AG04449 (cell line): ENCODE measurements at regions not wholly inside any gene's neighbourhood (a gene's known extent, or its start where the extent isn't known, plus 50 kb on each side); places are given as distances from the start of the nearest gene placed in this dataset.

Source experiments
- CTCF ChIA-PET: fragments of 350-600 bp; formaldehyde crosslinking; extraction: SDS; loops from one replicate; lab custom pipeline; 2021; ENCODE audit warnings: antibody characterized with exemption; lab: Yijun Ruan, JAX
- POLR2A ChIA-PET: fragments of 400-600, 350-600 bp; formaldehyde crosslinking; extraction: SDS; loops from one replicate; lab custom pipeline; 2020; ENCODE audit warnings: antibody characterized with exemption, inconsistent platforms; lab: Yijun Ruan, JAX
- DNase-seq: peaks from one replicate; pipeline ENCODE4 v3.0.0-alpha.2; 2010; ENCODE audit warnings: low read depth, low spot score
- H3K4me3 ChIP-seq: 2 replicates; pipeline ENCODE4 v1.5.1; 2011; ENCODE audit warnings: low read depth, mild to moderate bottlenecking, control low read depth, low read length
- TF ChIP-seq, protein P1 (sequence below): IDR thresholded peaks from one replicate; pipeline ENCODE4 v1.5.1; 2011; ENCODE audit warnings: mild to moderate bottlenecking, moderate library complexity, low read length, control low read depth, inconsistent platforms; ENCODE audit not compliant: insufficient read depth; ENCODE audit errors: missing control alignments

- ChIA-PET CTCF (no interaction called here), POLR2A (no interaction called here)
- H3K4me3 ChIP-seq, result no peak overlapping the region
- no peak for DNase-seq
- TF ChIP-seq, protein P1, sequence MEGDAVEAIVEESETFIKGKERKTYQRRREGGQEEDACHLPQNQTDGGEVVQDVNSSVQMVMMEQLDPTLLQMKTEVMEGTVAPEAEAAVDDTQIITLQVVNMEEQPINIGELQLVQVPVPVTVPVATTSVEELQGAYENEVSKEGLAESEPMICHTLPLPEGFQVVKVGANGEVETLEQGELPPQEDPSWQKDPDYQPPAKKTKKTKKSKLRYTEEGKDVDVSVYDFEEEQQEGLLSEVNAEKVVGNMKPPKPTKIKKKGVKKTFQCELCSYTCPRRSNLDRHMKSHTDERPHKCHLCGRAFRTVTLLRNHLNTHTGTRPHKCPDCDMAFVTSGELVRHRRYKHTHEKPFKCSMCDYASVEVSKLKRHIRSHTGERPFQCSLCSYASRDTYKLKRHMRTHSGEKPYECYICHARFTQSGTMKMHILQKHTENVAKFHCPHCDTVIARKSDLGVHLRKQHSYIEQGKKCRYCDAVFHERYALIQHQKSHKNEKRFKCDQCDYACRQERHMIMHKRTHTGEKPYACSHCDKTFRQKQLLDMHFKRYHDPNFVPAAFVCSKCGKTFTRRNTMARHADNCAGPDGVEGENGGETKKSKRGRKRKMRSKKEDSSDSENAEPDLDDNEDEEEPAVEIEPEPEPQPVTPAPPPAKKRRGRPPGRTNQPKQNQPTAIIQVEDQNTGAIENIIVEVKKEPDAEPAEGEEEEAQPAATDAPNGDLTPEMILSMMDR, result no peak
Measured at GRCh38 chr15:94791008-94791407, 559.6 kb downstream of the MCTP2 start.

- ChIA-PET POLR2A (no interaction called here), CTCF (no interaction called here)
- DNase-seq, result no peak
- H3K4me3 ChIP-seq, result no peak overlapping the region
- TF ChIP-seq, protein P1, result no peak
Measured at GRCh38 chr15:94791510-94791909, 560.1 kb downstream of the MCTP2 start.

- no peak for DNase-seq
- TF ChIP-seq, protein P1, result no peak
- no peak overlapping the region for H3K4me3 ChIP-seq
- ChIA-PET POLR2A (no interaction called here), CTCF (no interaction called here)
Measured at GRCh38 chr15:94792196-94792595, 560.8 kb downstream of the MCTP2 start.

- no peak overlapping the region for H3K4me3 ChIP-seq
- TF ChIP-seq, protein P1, result no peak
- ChIA-PET POLR2A (no interaction called here), CTCF (no interaction called here)
- no peak for DNase-seq
Measured at GRCh38 chr15:94793207-94793606, 561.8 kb downstream of the MCTP2 start.

DNA sequence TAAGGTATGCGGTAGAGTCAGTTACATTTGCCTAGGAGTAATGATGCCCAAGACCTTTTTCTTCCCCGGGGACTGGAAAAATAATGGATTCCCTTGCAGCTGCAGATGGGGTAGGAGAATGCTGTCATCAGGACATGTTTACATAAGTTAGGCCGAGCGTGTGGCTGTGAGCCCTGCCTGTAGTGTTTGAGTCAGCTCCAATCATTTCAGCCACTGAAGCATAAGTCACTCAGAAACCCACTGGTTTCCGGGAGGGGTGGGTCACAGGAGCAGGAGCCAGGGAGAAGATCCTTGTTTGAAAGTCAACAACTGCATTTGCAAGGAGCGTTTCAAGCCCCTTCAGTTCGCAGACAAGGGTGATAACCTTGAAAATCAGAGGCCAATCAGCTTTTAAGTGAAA lies 562.3 kb downstream of the MCTP2 start:
- CTCF ChIA-PET, result no interaction called here
- no peak for DNase-seq
- POLR2A ChIA-PET, result no interaction called here

GRCh38 chr15:94804613-94805012 lies 573.3 kb downstream of the MCTP2 start:
- CTCF ChIA-PET, result no interaction called here
- POLR2A ChIA-PET, result no interaction called here
- TF ChIP-seq, protein P1, result no peak
- no peak for DNase-seq
- H3K4me3 ChIP-seq, result no peak overlapping the region

More for the DNA sequence above, 562.3 kb downstream of the MCTP2 start:
- TF ChIP-seq, protein P1, result no peak
- no peak overlapping the region for H3K4me3 ChIP-seq
